ENCODE measurements at regions not wholly inside any gene's neighbourhood (a gene's known extent, or its start where the extent isn't known, plus 50 kb on each side); places are given as distances from the start of the nearest gene placed in this dataset.

DNA sequence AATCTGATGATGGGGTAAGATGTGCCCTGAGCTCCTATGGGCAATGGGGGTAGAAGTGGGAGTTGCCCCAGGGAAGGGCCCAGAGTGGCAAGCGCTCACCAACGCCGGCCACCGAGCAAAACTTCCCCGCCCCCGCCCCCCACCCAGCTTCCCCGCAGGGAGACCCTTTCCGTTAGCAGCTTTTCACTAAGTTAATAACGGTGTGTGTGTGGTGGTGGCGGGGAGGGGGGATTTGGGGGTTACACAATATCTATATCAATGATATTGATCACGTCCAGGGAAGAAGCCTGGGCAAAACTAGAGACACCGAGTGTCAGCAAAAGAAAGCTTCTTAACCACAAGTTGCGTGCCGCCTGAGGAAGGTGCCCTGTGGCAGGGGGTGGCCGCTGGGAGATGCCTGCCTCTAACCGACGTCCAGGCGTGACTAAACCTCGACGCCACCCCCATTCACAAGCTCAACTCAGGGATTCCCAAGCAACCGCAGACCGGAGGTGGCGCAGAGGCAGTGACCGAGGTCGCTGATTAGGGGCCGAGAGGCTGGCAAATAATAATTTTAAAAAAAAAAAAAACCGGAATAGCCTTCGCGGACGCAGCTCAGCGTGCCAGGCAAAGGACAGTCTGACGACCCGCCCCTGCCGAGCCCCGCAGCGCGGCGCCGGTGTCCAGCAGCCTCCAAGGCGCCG is 222.6 kb downstream of the MEF2C start:
- ChIA-PET POLR2A (no interaction called here), CTCF (interaction anchor here (1.3 to 1.8 kb wide), 2 partner anchors 20 to 31 kb away, joined by 3 to 4 read pairs; no protein-coding TSS in a partner anchor)
- H3K9me3 Mint-ChIP-seq: peaks cover 13 to 37% (median 23%) of the 10 kb centered on the region in 5 donors
- Histone ChIP-seq H3K4me3 (ENCODE audit: low read length) (no peak overlapping the region), H3K4me1 (ENCODE audit: insufficient read depth, low read length) (peaks cover 5% of the 10 kb centered on the region), H3K36me3 (ENCODE audit: insufficient read depth, low read length) (no peaks in the 10 kb centered on the region), H3K27me3 (ENCODE audit: insufficient read depth, low read length, poor library complexity, severe bottlenecking) (peaks cover 31% of the 10 kb centered on the region), H3K27ac (ENCODE audit: low read depth, low read length) (no peak overlapping the region), H3K9me3 (ENCODE audit: low read length) (peaks cover 5% of the 10 kb centered on the region)
- H3K27ac Mint-ChIP-seq: peak overlapping the region in 1 of 8 donors; percentile 9
- H3K4me3 Mint-ChIP-seq: peak overlapping the region in 5 of 7 donors; percentile 28 to 74 (median 43)
- no peak for DNase-seq
- H3K4me1 Mint-ChIP-seq: peaks cover 12 to 15% (median 15%) of the 10 kb centered on the region in 3 donors
- H3K27me3 Mint-ChIP-seq: peaks cover 56 to 78% of the 10 kb centered on the region in 2 donors
- H3K36me3 Mint-ChIP-seq: no peaks in the 10 kb centered on the region

DNA sequence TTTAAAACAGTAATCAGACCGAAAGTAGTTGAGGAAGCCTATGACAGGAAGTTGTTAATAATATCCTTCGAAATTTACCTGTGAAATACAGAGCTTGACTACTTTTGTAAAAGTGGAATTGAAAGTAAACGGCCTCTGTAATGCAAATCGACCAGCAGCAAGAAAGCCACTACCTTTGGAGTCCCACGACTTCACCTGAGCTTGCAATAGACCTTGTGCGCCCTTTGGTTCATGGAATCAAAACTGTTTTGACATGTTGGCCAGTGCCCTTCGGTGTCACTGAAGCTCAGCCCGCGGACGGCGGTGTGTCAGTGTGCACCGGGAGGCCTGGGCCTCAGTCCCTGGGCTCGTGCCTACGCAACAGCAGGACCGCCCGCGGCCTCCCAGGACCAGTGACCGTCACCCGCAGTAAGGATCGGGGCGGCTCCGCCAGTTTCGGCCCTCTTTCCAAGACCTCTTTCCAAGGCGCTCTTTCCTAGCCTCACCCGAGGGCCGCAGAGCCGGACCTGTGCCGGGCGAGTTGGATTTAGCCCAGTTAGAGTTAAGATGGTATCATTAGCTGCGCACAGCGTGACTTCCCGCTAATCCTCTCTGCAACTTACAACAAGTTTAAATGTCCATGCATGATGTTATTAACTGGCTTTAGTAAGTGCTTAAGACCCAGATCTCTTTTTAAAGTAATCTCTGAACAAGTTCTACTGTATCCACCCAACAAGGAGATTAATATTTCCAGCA is 223.3 kb downstream of the MEF2C start:
- Mint-ChIP-seq H3K9me3 (peaks cover 13 to 34% (median 22%) of the 10 kb centered on the region in 5 donors), H3K4me3 (peak overlapping the region in 4 of 7 donors; percentile 13 to 56 (median 30)), H3K27me3 (peaks cover 51 to 71% of the 10 kb centered on the region in 2 donors), H3K4me1 (peaks cover 12 to 15% (median 14%) of the 10 kb centered on the region in 3 donors), H3K27ac (peak overlapping the region in 1 of 8 donors; percentile 9), H3K36me3 (no peaks in the 10 kb centered on the region)
- ChIA-PET CTCF (interaction anchor here (1.3 to 1.8 kb wide), 2 partner anchors 20 to 32 kb away, joined by 3 to 4 read pairs; no protein-coding TSS in a partner anchor), POLR2A (no interaction called here)
- Histone ChIP-seq H3K4me1 (ENCODE audit: insufficient read depth, low read length) (peaks cover 5% of the 10 kb centered on the region), H3K27ac (ENCODE audit: low read depth, low read length) (no peak overlapping the region), H3K27me3 (ENCODE audit: insufficient read depth, low read length, poor library complexity, severe bottlenecking) (peaks cover 29% of the 10 kb centered on the region), H3K36me3 (ENCODE audit: insufficient read depth, low read length) (no peaks in the 10 kb centered on the region), H3K9me3 (ENCODE audit: low read length) (peaks cover 5% of the 10 kb centered on the region), H3K4me3 (ENCODE audit: low read length) (no peak overlapping the region)
- no peak for DNase-seq

DNA sequence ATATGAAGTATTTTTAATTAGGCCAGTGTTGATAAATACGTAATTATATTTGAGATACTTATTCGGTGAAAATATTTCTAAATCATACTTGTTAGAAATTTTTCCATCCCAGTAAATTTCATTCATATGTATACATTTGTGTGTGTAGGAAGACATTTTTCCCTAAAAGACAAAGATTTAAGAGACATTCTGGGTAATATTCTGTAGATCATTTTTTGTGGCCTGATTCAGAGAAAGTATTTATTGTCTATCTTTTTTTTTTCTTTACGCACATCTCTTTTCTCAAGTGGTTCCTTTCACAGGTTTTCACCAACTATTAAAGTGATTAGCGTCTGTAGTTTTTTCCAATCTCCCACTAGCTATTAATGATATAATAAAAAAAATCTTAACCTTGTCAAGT is 224.1 kb downstream of the MEF2C start:
- peaks cover 5% of the 10 kb centered on the region for H3K4me1 ChIP-seq (ENCODE audit: insufficient read depth, low read length)
- H3K27me3 Mint-ChIP-seq: peaks cover 46 to 63% of the 10 kb centered on the region in 2 donors

DNA sequence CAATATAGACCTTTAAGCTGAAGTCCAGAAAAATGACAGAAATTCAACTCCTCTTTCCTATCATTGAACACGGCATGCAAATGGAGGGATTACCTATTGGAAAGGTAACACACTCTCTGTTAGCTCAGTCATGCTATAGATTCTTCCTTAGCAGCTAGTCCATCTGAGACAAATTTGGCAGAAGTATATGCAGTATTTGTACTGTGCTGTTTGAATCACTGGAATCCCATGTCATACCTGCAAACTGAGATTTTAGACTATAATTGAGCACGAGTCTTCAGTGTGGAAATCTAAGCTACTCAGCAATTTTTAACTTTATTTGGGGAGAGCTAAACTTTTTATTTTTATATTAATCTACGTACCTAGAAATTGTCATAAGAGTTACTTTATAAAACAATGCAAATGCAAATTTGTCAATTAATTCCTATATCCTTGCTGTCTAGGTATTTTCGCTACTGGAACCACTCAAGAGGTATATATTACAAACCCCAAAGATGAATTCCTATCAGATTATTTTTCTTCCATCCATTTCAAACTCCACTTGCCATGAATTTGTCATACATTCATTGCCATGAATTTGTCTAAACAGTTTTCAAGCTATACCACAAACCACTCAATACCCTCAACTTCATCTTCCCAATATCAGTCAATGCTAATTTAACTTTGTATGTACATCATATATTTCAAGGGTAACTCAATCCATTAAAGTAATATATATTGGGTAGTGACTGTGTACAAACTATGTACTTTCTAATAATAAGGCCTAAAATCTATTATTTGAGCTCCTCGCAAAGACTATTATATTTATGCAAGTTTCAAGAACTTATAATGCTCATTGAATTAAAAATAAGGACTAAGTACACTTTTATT is 224.8 kb downstream of the MEF2C start:
- Histone ChIP-seq H3K27me3 (ENCODE audit: insufficient read depth, low read length, poor library complexity, severe bottlenecking) (peaks cover 24% of the 10 kb centered on the region), H3K27ac (ENCODE audit: low read depth, low read length) (no peak overlapping the region), H3K9me3 (ENCODE audit: low read length) (no peaks in the 10 kb centered on the region), H3K36me3 (ENCODE audit: insufficient read depth, low read length) (no peaks in the 10 kb centered on the region), H3K4me1 (ENCODE audit: insufficient read depth, low read length) (peaks cover 5% of the 10 kb centered on the region), H3K4me3 (ENCODE audit: low read length) (no peak overlapping the region)
- Mint-ChIP-seq H3K36me3 (no peaks in the 10 kb centered on the region), H3K9me3 (peaks cover 9 to 21% (median 17%) of the 10 kb centered on the region in 5 donors), H3K27ac (no peak overlapping the region), H3K4me3 (no peak overlapping the region), H3K27me3 (peaks cover 41 to 60% of the 10 kb centered on the region in 2 donors), H3K4me1 (peaks cover 12 to 15% (median 14%) of the 10 kb centered on the region in 3 donors)
- no peak for DNase-seq
- CTCF ChIA-PET: interaction anchor here (0.7 to 1.4 kb wide), 2 partner anchors 22 to 33 kb away, joined by 3 to 6 read pairs; no protein-coding TSS in a partner anchor
- POLR2A ChIA-PET: no interaction called here

More for the DNA sequence above, 224.1 kb downstream of the MEF2C start:
- Histone ChIP-seq H3K4me3 (ENCODE audit: low read length) (no peak overlapping the region), H3K36me3 (ENCODE audit: insufficient read depth, low read length) (no peaks in the 10 kb centered on the region), H3K27me3 (ENCODE audit: insufficient read depth, low read length, poor library complexity, severe bottlenecking) (peaks cover 25% of the 10 kb centered on the region), H3K27ac (ENCODE audit: low read depth, low read length) (no peak overlapping the region), H3K9me3 (ENCODE audit: low read length) (peaks cover 3% of the 10 kb centered on the region)
- Mint-ChIP-seq H3K9me3 (peaks cover 13 to 29% (median 21%) of the 10 kb centered on the region in 5 donors), H3K27ac (no peak overlapping the region), H3K4me1 (peaks cover 12 to 15% (median 14%) of the 10 kb centered on the region in 3 donors), H3K4me3 (peak overlapping the region in 1 of 7 donors; percentile 17), H3K36me3 (no peaks in the 10 kb centered on the region)
- DNase-seq: no peak
- CTCF ChIA-PET: interaction anchor here (1.3 to 1.4 kb wide), 2 partner anchors 21 kb away, joined by 3 to 6 read pairs; no protein-coding TSS in a partner anchor
- POLR2A ChIA-PET: no interaction called here

DNA sequence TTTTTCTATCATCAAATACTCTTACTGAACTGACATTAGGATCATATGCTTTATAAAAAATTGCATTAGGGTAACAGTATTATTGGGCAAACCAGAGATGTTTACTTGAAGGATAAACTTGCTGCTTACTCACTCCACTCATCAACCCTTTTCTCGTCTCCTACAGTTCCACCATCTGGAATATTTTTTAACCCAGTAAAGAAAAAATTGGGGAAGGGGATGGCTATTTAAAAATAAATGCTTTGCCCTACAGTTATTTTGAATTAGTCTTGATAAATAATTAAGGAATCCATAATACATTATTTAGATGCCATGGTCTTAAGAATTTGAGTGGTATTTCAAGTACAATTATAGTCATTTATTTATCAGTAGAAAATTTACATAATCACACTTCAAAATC is 225.8 kb downstream of the MEF2C start:
- Mint-ChIP-seq H3K4me1 (peaks cover 12 to 15% (median 14%) of the 10 kb centered on the region in 3 donors), H3K27ac (no peak overlapping the region), H3K27me3 (peaks cover 37 to 54% of the 10 kb centered on the region in 2 donors), H3K36me3 (no peaks in the 10 kb centered on the region), H3K4me3 (no peak overlapping the region), H3K9me3 (peaks cover 5 to 17% (median 12%) of the 10 kb centered on the region in 5 donors)
- ChIA-PET POLR2A (no interaction called here), CTCF (no interaction called here)
- Histone ChIP-seq H3K27me3 (ENCODE audit: insufficient read depth, low read length, poor library complexity, severe bottlenecking) (peaks cover 24% of the 10 kb centered on the region), H3K36me3 (ENCODE audit: insufficient read depth, low read length) (no peaks in the 10 kb centered on the region), H3K4me1 (ENCODE audit: insufficient read depth, low read length) (peaks cover 5% of the 10 kb centered on the region), H3K4me3 (ENCODE audit: low read length) (no peak overlapping the region), H3K27ac (ENCODE audit: low read depth, low read length) (no peak overlapping the region), H3K9me3 (ENCODE audit: low read length) (no peaks in the 10 kb centered on the region)
- no peak for DNase-seq

DNA sequence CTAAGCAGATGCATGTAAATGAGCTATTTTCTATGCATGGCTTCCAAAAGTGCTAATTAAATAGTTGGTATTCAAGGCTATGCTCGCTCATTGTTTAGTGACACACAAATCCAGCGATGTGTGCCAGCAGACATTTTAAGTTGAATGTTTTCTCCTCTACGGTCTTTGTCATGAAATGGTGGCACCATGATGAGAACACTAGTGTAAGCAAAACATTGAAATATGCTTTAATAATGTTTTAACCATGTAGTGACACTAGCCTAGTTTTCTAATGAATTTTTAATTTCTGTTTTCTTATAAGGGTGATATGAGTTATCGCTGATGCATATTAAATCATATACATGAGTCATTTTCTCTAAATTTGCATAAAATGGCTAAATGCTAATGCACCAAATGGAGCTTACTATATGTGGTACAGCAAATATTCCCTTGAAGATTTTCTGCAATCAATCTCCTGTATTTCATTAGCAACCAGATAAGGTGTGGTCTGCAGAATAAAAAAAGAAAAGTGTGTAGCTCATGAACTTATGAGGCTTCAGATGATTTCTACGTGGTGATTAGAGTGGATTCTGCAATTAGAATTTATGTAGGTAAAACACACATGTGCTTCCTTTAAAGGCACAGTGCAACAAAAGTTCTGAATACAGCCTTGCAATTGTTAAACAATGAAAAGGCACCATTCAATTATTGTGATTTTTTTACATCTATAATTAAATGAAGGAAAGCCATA is 226.6 kb downstream of the MEF2C start:
- H3K27ac Mint-ChIP-seq: no peak overlapping the region
- H3K9me3 Mint-ChIP-seq: peaks cover 5 to 12% (median 11%) of the 10 kb centered on the region in 5 donors
- H3K27me3 ChIP-seq (ENCODE audit: insufficient read depth, low read length, poor library complexity, severe bottlenecking): peaks cover 18% of the 10 kb centered on the region
- no peak for DNase-seq
- H3K4me1 ChIP-seq (ENCODE audit: insufficient read depth, low read length): peaks cover 4% of the 10 kb centered on the region
- no peak overlapping the region for H3K27ac ChIP-seq (ENCODE audit: low read depth, low read length)
- no peaks in the 10 kb centered on the region for H3K36me3 Mint-ChIP-seq
- H3K36me3 ChIP-seq (ENCODE audit: insufficient read depth, low read length): no peaks in the 10 kb centered on the region
- H3K4me3 ChIP-seq (ENCODE audit: low read length): no peak overlapping the region
- peaks cover 32 to 53% of the 10 kb centered on the region in 2 donors for H3K27me3 Mint-ChIP-seq
- H3K9me3 ChIP-seq (ENCODE audit: low read length): no peaks in the 10 kb centered on the region
- no peak overlapping the region for H3K4me3 Mint-ChIP-seq
- peaks cover 9 to 13% (median 10%) of the 10 kb centered on the region in 3 donors for H3K4me1 Mint-ChIP-seq
- ChIA-PET CTCF (no interaction called here), POLR2A (no interaction called here)

DNA sequence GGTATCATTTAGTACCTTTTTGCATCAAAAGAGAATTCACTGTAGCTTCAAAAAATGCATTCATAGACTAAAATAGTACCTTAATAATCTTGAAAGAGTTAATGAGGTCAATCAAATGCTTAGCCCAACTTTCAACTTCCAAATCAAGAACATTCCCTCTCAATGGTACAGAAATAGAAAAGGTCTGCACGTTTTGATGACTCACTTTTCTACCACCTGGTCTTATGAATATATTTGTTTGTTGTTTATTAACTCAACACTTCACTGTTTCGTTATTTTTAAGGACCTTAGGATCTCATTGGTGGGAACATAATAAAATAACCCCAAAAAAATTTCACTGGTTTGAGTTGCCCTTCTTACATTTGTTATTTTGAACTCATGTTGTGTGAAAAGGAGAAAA is 229.5 kb downstream of the MEF2C start:
- no peaks in the 10 kb centered on the region for H3K4me1 Mint-ChIP-seq
- H3K27ac ChIP-seq (ENCODE audit: low read depth, low read length): no peak overlapping the region

More for the DNA sequence above, 229.5 kb downstream of the MEF2C start:
- Mint-ChIP-seq H3K9me3 (peaks cover 0 to 3% (median 3%) of the 10 kb centered on the region in 5 donors), H3K27me3 (peaks cover 15 to 42% of the 10 kb centered on the region in 2 donors), H3K4me3 (no peak overlapping the region), H3K36me3 (no peaks in the 10 kb centered on the region), H3K27ac (no peak overlapping the region)
- Histone ChIP-seq H3K4me3 (ENCODE audit: low read length) (no peak overlapping the region), H3K9me3 (ENCODE audit: low read length) (no peaks in the 10 kb centered on the region), H3K36me3 (ENCODE audit: insufficient read depth, low read length) (no peaks in the 10 kb centered on the region), H3K4me1 (ENCODE audit: insufficient read depth, low read length) (no peaks in the 10 kb centered on the region), H3K27me3 (ENCODE audit: insufficient read depth, low read length, poor library complexity, severe bottlenecking) (no peaks in the 10 kb centered on the region)
- DNase-seq: no peak
- ChIA-PET CTCF (no interaction called here), POLR2A (no interaction called here)

Data from CD8-positive, alpha-beta memory T cell (primary cell).